DMS 273 treated with DMSO at 0.1 percent for 48 hours (cell line): ENCODE measurements at regions not wholly inside any gene's neighbourhood (a gene's known extent, or its start where the extent isn't known, plus 50 kb on each side); places are given as distances from the start of the nearest gene placed in this dataset.
"Not testable (repeated sequence)": the region's sequence is repeated elsewhere in the genome, so short reads cannot be mapped to it uniquely, and the experiment has no call there.

Source experiments
- DNase-seq: peaks from one replicate; lab custom pipeline; 2025; lab: John Stamatoyannopoulos, UW

- no peak for DNase-seq
These were observed 806.5 kb upstream of the GOT2 start for GRCh38 chr16:59540621-59541020.

- no peak for DNase-seq
These were observed 801.2 kb upstream of the GOT2 start for GRCh38 chr16:59535298-59535697.

- DNase-seq = no peak
These were observed 793.3 kb upstream of the GOT2 start for GRCh38 chr16:59527206-59527997.

GRCh38 chr16:59522826-59523225 lies 788.7 kb upstream of the GOT2 start:
- DNase-seq = no peak

DNA sequence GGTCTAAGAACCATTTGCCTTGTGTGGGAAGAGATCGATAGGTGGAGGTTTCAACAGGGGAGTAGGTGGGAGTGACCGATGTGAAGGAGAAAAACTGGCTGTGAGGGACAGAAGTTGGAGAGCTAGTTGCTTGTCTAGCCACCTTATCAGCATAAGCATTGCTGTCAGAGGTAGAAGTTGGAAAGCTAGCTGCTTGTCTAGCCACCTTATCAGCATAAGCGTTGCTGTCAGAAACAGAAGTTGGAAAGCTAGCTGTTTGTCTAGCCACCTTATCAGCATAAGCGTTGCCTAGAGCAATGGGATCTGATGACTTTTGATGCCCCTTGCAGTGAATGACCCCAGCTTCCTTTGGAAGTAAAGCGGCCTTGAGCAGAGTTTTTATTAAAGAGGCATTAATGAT lies 784.6 kb upstream of the GOT2 start:
- not testable (repeated sequence) for DNase-seq

GRCh38 chr16:59514651-59515050 lies 780.5 kb upstream of the GOT2 start:
- DNase-seq = no peak

DNA sequence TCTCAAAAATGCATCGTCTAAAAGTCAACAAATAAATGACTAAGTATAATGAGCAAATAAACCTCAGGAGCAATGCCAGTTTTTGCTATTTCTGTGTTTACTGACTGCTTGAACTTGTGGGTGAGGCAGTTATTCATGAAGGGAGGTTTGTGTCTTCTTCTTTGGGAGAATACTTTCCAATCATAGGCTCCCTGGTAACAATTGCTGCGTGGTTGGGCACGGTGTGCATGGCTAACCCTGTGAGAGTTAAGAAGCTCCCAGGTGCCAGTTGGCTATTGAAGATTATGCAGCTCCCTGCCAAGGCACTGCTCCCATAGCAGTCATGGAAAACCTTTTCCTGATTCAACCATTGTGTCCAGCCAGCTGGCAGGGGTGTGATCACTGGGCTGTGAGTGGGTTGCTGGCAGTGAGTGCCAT lies 775.9 kb upstream of the GOT2 start:
- peak; percentile 12 for DNase-seq

DNA sequence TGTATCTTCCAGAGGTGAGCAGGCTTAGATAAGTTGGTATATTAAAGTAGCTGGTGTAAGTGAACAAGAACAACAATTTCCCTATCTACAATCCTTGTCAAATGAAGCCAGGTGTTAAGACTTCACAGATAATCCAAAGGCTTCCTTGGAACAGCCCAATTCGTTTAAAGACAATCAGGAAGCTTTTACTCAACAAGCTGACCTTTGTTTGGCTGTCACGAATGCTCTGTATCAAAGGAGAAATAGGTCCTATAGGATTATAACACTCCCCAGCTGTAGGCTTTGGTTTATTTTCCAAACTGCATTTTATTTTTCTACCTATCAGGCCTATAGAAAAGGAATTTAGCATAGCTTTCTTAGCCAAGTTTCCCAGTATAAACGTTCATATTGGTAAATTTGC lies 766.5 kb upstream of the GOT2 start:
- DNase-seq = no peak

- DNase-seq = no peak
These were observed 753.0 kb upstream of the GOT2 start for GRCh38 chr16:59487067-59487466.

GRCh38 chr16:59484833-59485516 lies 750.9 kb upstream of the GOT2 start:
- no peak for DNase-seq

GRCh38 chr16:59478838-59479237 lies 744.7 kb upstream of the GOT2 start:
- no peak for DNase-seq

GRCh38 chr16:59470556-59470955 lies 736.4 kb upstream of the GOT2 start:
- DNase-seq = no peak

- DNase-seq = no peak
These were observed 735.1 kb upstream of the GOT2 start for GRCh38 chr16:59469266-59469665.

GRCh38 chr16:59463776-59464175 lies 729.7 kb upstream of the GOT2 start:
- no peak for DNase-seq

- DNase-seq = no peak
These were observed 725.7 kb upstream of the GOT2 start for GRCh38 chr16:59459806-59460205.

- DNase-seq = no peak
These were observed 721.4 kb upstream of the GOT2 start for GRCh38 chr16:59455497-59455896.

- DNase-seq = not testable (repeated sequence)
These were observed 716.4 kb upstream of the GOT2 start for GRCh38 chr16:59450513-59450912.

- no peak for DNase-seq
These were observed 706.4 kb upstream of the GOT2 start for GRCh38 chr16:59440502-59440901.

DNA sequence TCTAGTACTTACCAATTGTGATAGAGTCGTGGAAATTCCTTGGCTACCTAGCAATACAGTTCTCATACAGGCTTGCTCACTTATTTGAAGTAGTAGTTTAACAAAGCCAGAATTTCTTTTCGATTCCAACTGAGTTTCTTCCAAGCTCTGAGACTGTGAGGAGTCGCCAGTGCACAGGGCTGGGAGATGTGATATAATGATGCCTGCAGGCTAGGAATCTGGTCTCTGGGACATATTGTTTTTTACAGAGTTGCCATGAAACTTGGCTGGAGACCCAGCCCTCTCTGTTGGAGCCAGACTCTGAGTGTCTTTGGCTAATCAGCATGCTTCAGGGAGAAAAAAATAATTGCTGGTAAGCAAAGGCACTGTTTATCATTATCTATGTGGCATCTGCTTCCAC lies 698.8 kb upstream of the GOT2 start:
- DNase-seq = no peak

GRCh38 chr16:59432276-59432675 lies 698.2 kb upstream of the GOT2 start:
- no peak for DNase-seq

DNA sequence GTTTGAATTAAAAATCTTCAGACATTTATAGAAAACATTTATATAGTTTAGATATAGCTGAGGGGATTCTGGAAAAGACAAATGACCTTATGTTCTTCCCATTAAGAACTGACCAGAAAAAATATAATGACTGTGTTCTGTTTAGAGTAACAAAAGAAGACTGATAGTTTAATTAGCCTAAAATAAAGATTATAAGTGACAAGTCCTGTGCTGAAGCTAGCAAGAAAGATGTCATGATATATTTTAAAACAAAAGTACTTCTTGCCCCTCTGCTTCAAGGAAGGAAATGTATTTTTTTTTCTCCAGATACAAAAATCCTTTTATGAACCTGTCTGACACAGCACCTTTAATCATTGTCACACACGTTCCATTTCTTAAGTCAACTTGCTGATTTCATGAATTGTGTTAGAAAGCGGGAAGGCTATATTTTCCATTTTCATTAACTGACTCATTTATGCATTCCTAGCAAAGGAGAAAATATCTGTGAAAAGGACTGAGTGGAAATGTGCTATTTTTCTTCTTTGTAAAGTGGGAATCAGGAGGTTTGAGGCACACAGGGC lies 690.7 kb upstream of the GOT2 start:
- no peak for DNase-seq

DNA sequence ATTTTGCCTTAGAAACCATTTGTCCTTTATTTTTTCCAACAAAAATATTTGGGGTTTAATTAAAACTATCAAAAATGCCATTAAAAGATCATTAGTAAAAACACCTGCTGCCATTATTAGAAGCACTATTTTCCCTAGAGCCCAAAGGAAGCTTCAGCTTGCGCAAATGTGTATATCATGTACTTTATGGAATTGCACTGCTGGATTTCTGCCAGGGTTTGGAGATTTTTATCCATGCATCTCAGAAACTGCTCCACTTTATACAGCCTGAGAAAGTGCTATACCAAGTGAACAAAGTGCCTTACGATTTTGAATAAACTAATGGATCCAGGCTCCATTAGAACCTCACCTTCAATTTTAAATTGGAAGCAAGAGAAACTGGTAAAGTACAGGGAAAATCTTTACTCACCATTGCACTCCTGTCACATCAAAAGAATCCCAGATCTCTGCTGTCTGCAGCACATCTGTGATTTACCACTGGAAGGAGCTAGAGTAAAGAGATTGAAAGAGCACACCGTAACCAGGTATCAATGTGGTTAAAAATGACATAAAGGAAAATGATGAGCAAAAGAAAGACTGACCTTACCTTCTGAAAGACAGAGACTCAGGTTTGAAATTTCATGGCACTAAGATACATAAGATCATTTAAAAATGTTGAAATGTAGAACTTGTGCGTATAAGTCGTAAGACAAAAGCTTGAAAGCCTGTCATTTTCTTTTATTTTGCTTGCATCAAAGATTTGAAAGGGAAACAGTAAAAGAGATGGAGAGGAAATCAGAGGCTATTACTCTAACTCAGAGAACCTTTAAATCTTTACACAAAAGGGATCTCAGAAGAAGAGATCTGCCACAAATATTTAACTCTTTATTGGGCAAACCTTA lies 678.1 kb upstream of the GOT2 start:
- DNase-seq = no peak
